EH (cell line): ENCODE measurements at regions not wholly inside any gene's neighbourhood (a gene's known extent, or its start where the extent isn't known, plus 50 kb on each side); places are given as distances from the start of the nearest gene placed in this dataset.

Experiments
- DNase-seq: peaks from one replicate; pipeline ENCODE4 v3.0.0-alpha.2; 2015; ENCODE audit warnings: low read depth

GRCh38 chr3:177431525-177432176 is 234.4 kb upstream of the TBL1XR1 start:
- DNase-seq, result no peak

GRCh38 chr3:177435301-177435700 is 238.0 kb upstream of the TBL1XR1 start:
- DNase-seq, result no peak

GRCh38 chr3:177437513-177438337 is 240.4 kb upstream of the TBL1XR1 start:
- no peak for DNase-seq

- peak; percentile 16 for DNase-seq
Measured at GRCh38 chr3:177438596-177439220, 241.4 kb upstream of the TBL1XR1 start.

GRCh38 chr3:177439694-177440269 is 242.5 kb upstream of the TBL1XR1 start:
- peak; percentile 45 for DNase-seq

- DNase-seq, result no peak
Measured at GRCh38 chr3:177440456-177441104, 243.3 kb upstream of the TBL1XR1 start.

- peak; percentile 67 for DNase-seq
Measured at GRCh38 chr3:177441276-177441812, 244.1 kb upstream of the TBL1XR1 start.

GRCh38 chr3:177441813-177442646 is 244.7 kb upstream of the TBL1XR1 start:
- DNase-seq, result no peak

GRCh38 chr3:177443469-177443868 is 246.2 kb upstream of the TBL1XR1 start:
- peak; percentile 56 for DNase-seq

GRCh38 chr3:177444696-177445095 is 247.4 kb upstream of the TBL1XR1 start:
- DNase-seq, result no peak

GRCh38 chr3:177445549-177445948 is 248.3 kb upstream of the TBL1XR1 start:
- no peak for DNase-seq

GRCh38 chr3:177446165-177446601 is 248.9 kb upstream of the TBL1XR1 start:
- no peak for DNase-seq

- DNase-seq, result no peak
Measured at GRCh38 chr3:177447938-177448337, 250.7 kb upstream of the TBL1XR1 start.

- no peak for DNase-seq
Measured at GRCh38 chr3:177448987-177449359, 251.7 kb upstream of the TBL1XR1 start.

- peak; percentile 66 for DNase-seq
Measured at GRCh38 chr3:177449360-177450006, 252.2 kb upstream of the TBL1XR1 start.

GRCh38 chr3:177451301-177451750 is 254.0 kb upstream of the TBL1XR1 start:
- DNase-seq, result no peak

- peak; percentile 88 for DNase-seq
Measured at GRCh38 chr3:177451864-177452830, 254.9 kb upstream of the TBL1XR1 start.

GRCh38 chr3:177452831-177453450 is 255.7 kb upstream of the TBL1XR1 start:
- no peak for DNase-seq

GRCh38 chr3:177453451-177453844 is 256.2 kb upstream of the TBL1XR1 start:
- no peak for DNase-seq
